IPS DF 6.9 (cell line): ENCODE measurements at regions not wholly inside any gene's neighbourhood (a gene's known extent, or its start where the extent isn't known, plus 50 kb on each side); places are given as distances from the start of the nearest gene placed in this dataset.

ENCODE experiments used
- DNase-seq: peaks from one replicate; pipeline ENCODE4 v3.0.0-alpha.2; 2013; ENCODE audit warnings: low read depth, low spot score
- H3K27ac ChIP-seq: one replicate; pipeline ENCODE4 v1.5.1; 2013; ENCODE audit warnings: low read length, control low read depth
- H3K27me3 ChIP-seq: 2 replicates; pipeline ENCODE4 v1.6.1; 2013; ENCODE audit warnings: mild to moderate bottlenecking, low read length; ENCODE audit not compliant: control insufficient read depth, insufficient read depth
- H3K36me3 ChIP-seq: 2 replicates; pipeline ENCODE4 v1.6.1; 2013; ENCODE audit warnings: low read length; ENCODE audit not compliant: control insufficient read depth, insufficient read depth
- H3K4me1 ChIP-seq: 2 replicates; pipeline ENCODE4 v1.6.1; 2013; ENCODE audit warnings: low read length; ENCODE audit not compliant: control insufficient read depth, insufficient read depth
- H3K4me3 ChIP-seq: 2 replicates; pipeline ENCODE4 v1.5.1; 2013; ENCODE audit warnings: mild to moderate bottlenecking, low read length
- H3K9me3 ChIP-seq: 2 replicates; pipeline ENCODE4 v1.6.1; 2013; ENCODE audit warnings: low read length, inconsistent platforms; ENCODE audit not compliant: control insufficient read depth, insufficient read depth
- WGBS: extraction: QIAGEN DNeasy Blood & Tissue Kit; methylation state at CpG from one replicate; pipeline ENCODE4 v1.1.7; 2013; ENCODE audit warnings: mixed read lengths, missing lambda C conversion rate; ENCODE audit not compliant: insufficient read length, insufficient coverage; 5-methylcytosine and 5-hydroxymethylcytosine counted together

DNA sequence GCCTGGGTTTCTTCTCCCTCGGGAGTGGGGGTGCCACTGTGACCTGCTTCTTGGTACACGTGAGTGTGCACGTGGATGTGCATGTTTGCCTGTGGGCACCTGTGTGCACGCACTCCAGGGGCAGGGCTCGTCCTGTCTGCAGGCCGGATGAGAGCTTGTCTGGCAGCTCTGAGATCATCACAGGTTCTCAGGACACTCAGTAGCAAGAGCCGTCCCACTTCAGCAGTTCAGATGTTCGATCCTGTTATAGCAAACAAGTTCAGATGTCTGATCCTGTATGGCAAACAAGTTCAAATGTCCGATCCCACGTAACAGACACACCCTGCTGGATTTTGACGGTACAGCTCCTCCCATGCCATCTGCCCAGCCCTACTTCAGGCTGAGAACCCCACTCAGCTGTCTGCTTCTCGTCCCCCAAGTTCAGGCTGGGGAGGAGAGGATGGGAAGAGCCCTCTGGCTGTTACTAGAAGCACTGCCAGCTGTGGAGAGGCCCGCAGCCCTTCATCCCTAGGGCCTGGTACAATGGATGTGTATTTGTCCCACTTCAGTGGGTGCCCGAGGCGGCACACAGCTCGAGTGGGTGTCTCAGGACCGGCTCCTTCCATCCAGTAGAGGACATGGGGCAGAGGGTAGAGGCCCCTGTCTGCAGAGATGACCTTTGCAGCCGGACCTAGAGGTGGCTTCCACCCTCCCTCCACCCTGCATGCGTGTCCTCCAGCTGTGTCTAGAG, 1126.9 kb downstream of the BRD1 start:
- Histone ChIP-seq H3K27ac (no peak overlapping the region), H3K27me3 (no peaks in the 10 kb centered on the region), H3K36me3 (no peaks in the 10 kb centered on the region), H3K4me3 (no peak overlapping the region), H3K9me3 (peaks cover 37% of the 10 kb centered on the region), H3K4me1 (no peaks in the 10 kb centered on the region)
- no peak for DNase-seq
- WGBS = no CpG with 5 or more reads among the region's 19 CpGs

DNA sequence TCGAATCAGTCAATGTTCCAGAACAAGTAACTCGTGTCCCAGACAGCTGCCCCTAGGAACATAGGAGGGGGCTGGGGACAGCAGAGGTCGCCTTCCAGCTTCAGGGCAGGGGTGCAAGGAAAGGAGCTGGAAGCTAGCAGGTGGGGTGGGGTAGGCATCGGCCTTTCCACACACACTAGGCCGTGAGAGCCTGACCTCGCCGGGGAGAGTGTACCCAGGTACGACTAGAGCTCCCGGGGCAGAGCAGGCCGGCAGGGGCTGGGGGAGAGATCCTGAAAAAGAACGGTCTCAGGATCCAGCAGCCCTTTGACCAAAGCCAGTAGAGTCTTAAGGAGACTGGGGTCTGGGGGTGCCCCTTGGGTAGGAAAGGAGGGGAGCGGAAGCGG, 1127.5 kb downstream of the BRD1 start:
- Histone ChIP-seq H3K27ac (no peak overlapping the region), H3K4me1 (no peaks in the 10 kb centered on the region), H3K4me3 (no peak overlapping the region), H3K9me3 (peaks cover 36% of the 10 kb centered on the region), H3K27me3 (no peaks in the 10 kb centered on the region), H3K36me3 (no peaks in the 10 kb centered on the region)
- no peak for DNase-seq
- no CpG with 5 or more reads among the region's 13 CpGs for WGBS

DNA sequence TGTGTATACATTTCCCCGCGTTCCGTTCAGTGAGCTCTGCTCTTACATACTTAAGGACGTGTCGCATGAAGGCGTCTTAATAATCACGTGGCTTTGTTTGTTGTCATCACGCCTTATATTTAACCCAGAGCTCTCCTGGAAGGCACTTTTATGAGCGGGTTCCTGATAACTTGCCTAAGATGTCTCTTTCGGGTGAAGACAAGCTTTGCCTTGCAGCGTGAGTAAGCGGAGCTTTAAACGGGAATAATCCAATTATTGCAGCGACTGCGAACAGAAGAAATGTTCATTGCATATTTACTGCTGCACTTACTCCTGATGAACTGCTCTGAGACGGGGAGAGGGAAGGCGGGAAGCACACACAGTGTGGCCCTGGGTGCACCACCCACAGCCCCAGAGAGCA, 1128.2 kb downstream of the BRD1 start:
- WGBS = no CpG with 5 or more reads among the region's 17 CpGs
- H3K27me3 ChIP-seq = no peaks in the 10 kb centered on the region
- H3K27ac ChIP-seq = no peak overlapping the region
- H3K4me1 ChIP-seq = no peaks in the 10 kb centered on the region
- no peak for DNase-seq
- no peak overlapping the region for H3K4me3 ChIP-seq
- no peaks in the 10 kb centered on the region for H3K36me3 ChIP-seq
- H3K9me3 ChIP-seq = peaks cover 39% of the 10 kb centered on the region

DNA sequence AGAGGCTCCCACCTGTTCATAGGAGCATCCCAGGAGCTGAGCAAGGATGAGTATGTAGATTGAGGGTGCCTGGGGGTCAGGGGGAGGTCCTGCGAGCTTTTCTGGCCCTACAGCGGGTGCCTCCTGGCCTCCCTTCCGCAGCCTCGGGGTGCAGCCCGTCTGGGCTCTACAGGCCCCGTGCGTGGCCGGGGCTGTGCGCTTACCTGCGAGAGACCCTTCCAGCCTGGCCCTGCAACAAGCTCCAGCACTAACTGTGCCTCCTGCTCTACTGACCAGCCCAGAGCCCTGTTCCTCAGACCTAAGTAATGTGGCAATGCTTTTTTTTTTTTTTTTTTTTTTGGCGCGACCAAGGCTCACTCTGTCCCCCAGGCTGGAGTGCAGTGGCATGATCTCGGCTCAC, 1129.1 kb downstream of the BRD1 start:
- no peaks in the 10 kb centered on the region for H3K27me3 ChIP-seq
- H3K4me3 ChIP-seq = no peak overlapping the region
- H3K27ac ChIP-seq = no peak overlapping the region
- H3K9me3 ChIP-seq = peaks cover 35% of the 10 kb centered on the region
- no peak for DNase-seq
- H3K4me1 ChIP-seq = no peaks in the 10 kb centered on the region
- no peaks in the 10 kb centered on the region for H3K36me3 ChIP-seq
- WGBS = no CpG with 5 or more reads among the region's 13 CpGs

GRCh38 chr22:48697694-48698276, 1129.9 kb downstream of the BRD1 start:
- no peak for DNase-seq
- Histone ChIP-seq H3K9me3 (peaks cover 30% of the 10 kb centered on the region), H3K27ac (no peak overlapping the region), H3K36me3 (no peaks in the 10 kb centered on the region), H3K4me1 (no peaks in the 10 kb centered on the region), H3K4me3 (no peak overlapping the region), H3K27me3 (no peaks in the 10 kb centered on the region)
- WGBS = 100% methylated on average over 3 of the region's 6 CpGs

DNA sequence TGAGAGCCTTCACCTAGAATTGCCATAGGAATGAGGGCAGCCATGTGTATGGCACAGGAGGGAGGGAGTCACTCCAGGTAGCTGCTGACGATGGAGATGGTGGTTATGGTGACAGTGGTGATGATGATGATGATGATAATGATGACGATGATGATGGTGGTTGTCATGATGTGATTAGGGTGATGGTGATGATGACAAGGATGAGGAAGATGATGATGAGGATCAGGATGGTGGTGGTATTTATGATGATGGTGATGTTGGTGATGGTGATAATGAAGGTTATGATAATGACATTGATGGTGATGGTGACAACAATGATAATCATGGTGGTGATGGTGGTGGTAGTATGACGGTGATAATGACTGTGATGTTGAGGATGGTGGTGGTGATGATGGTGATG, 1130.5 kb downstream of the BRD1 start:
- no CpG with 5 or more reads among the region's 3 CpGs for WGBS
- no peak for DNase-seq
- H3K27me3 ChIP-seq = no peaks in the 10 kb centered on the region
- H3K4me3 ChIP-seq = no peak overlapping the region
- no peak overlapping the region for H3K27ac ChIP-seq
- peaks cover 29% of the 10 kb centered on the region for H3K9me3 ChIP-seq
- no peaks in the 10 kb centered on the region for H3K36me3 ChIP-seq
- H3K4me1 ChIP-seq = no peaks in the 10 kb centered on the region

- Histone ChIP-seq H3K9me3 (peaks cover 29% of the 10 kb centered on the region), H3K27me3 (no peaks in the 10 kb centered on the region), H3K27ac (no peak overlapping the region), H3K36me3 (no peaks in the 10 kb centered on the region), H3K4me3 (no peak overlapping the region), H3K4me1 (no peaks in the 10 kb centered on the region)
- no peak for DNase-seq
- no CpG with 5 or more reads among the region's 4 CpGs for WGBS
Observed at GRCh38 chr22:48696371-48696770, 1131.3 kb downstream of the BRD1 start.

DNA sequence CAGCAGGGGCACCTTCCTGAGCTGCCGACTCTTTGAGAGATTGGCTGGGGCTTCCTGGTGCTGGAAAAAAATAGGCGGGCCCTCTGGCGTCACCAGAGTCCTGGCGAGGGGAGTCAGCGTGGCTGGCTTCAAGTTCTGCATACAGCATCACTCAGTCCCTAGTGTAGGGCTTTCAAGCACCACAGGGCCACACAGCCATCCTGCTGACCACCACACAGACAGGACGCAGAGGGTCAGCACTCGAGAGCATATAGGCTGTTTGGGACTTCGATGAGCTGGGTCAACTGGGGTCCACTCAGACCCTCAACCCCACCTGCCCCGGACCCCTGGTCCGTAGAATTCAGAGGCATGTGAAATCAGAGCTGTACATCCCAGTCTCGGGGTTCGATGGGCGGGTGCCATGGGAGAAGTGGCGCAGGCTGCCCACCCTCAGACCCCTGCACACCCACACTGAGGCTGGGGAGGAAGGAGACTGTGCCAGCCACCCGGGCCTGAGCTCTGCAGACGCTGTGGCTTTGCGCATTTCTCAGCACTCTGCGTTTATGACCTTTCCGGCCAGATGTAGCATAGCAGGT, 1131.9 kb downstream of the BRD1 start:
- no peaks in the 10 kb centered on the region for H3K36me3 ChIP-seq
- no CpG with 5 or more reads among the region's 19 CpGs for WGBS
- no peak overlapping the region for H3K4me3 ChIP-seq
- H3K27ac ChIP-seq = no peak overlapping the region
- H3K9me3 ChIP-seq = peaks cover 31% of the 10 kb centered on the region
- H3K27me3 ChIP-seq = no peaks in the 10 kb centered on the region
- DNase-seq = no peak
- H3K4me1 ChIP-seq = no peaks in the 10 kb centered on the region

GRCh38 chr22:48695251-48695650, 1132.4 kb downstream of the BRD1 start:
- Histone ChIP-seq H3K9me3 (peaks cover 36% of the 10 kb centered on the region), H3K4me3 (no peak overlapping the region), H3K4me1 (no peaks in the 10 kb centered on the region; the same call in 1 of the 2 replicates), H3K36me3 (no peaks in the 10 kb centered on the region), H3K27ac (no peak overlapping the region), H3K27me3 (no peaks in the 10 kb centered on the region)
- WGBS = no CpG with 5 or more reads among the region's 6 CpGs
- DNase-seq = no peak

DNA sequence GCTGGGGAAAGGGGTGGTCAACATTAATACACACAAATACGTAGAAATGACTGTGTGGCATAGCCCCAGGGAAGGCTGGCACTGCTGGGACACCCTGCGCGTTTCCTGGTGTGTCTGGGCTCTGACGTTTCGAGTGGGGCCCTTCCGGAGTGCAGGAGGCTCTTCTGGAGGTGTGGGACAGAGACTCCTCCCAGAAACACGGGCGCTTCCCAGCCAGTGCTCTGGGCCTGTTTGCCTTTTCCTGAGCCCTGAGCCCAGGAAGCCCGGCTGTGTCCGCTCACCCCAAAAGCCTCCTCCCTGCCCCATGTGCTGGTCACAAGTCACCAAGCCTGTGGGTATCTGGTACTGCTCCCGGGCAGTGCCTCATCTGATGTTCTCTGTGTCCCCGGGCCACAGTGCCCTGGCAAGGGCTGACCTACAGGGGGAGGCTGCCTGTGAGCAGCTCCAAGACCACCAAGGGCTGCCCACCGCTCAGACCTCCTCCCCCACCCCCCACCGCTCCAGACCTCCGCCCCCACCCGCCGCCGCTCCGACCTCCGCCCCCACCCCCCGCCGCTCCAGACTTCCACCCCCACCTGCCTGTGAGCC, 1133.3 kb downstream of the BRD1 start:
- H3K4me3 ChIP-seq = no peak overlapping the region
- no CpG with 5 or more reads among the region's 22 CpGs for WGBS
- H3K27ac ChIP-seq = no peak overlapping the region
- DNase-seq = no peak
- peaks cover 35% of the 10 kb centered on the region for H3K9me3 ChIP-seq
- no peaks in the 10 kb centered on the region for H3K36me3 ChIP-seq
- H3K4me1 ChIP-seq = no peaks in the 10 kb centered on the region; the same call in 1 of the 2 replicates
- no peaks in the 10 kb centered on the region for H3K27me3 ChIP-seq
